GM12892 (cell line): ENCODE measurements at regions not wholly inside any gene's neighbourhood (a gene's known extent, or its start where the extent isn't known, plus 50 kb on each side); places are given as distances from the start of the nearest gene placed in this dataset.

Source experiments
- POLR2A ChIP-seq: IDR thresholded peaks from 2 replicates; pipeline ENCODE4 v1.6.1; 2011; ENCODE audit warnings: low read depth, low read length, control low read depth
- POLR2AphosphoS5 ChIP-seq: IDR thresholded peaks from 2 replicates; pipeline ENCODE4 v1.6.1; 2011; ENCODE audit warnings: low read depth, low read length, control low read depth
- TAF1 ChIP-seq: IDR thresholded peaks from 2 replicates; pipeline ENCODE4 v1.6.1; 2011; ENCODE audit warnings: low read depth, mild to moderate bottlenecking, control low read depth, low read length, borderline replicate concordance

DNA sequence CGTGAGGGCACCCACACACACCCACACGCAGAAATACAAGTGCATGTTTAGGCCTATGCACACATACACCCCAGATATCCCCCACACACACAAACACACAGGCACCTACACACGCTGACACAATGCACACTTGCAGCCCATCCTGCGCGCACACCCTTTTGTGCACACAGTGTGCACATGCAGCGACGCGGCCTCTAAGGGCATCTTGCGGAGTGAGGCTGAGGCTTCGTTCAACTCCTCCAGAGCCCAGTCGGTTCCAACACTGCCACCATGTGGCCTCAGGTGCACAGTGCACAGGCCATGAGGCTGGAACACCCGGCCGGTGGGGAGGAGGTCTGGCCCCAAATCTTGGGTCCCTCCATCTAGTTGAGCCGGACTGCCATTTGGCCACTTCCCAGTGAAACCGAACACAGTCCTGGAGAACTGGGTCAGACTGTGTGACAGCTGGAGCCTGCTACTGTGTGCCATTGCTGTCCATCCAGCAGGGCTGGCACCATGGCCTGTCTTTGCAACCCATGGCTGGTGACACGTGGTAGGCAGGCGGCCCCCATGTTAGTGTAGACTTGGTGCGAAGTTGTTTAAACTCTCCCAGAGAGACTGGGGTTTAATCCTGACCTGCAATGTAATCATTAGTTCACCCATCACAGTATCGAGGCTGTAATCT, 97.7 kb upstream of the MVB12B start:
- TF ChIP-seq TAF1 = no peak
- no peak for TF ChIP-seq POLR2AphosphoS5
- TF ChIP-seq POLR2A = no peak
